ENCODE measurements at regions not wholly inside any gene's neighbourhood (a gene's known extent, or its start where the extent isn't known, plus 50 kb on each side); places are given as distances from the start of the nearest gene placed in this dataset.
"Not testable (repeated sequence)": the region's sequence is repeated elsewhere in the genome, so short reads cannot be mapped to it uniquely, and the experiment has no call there.

DNA sequence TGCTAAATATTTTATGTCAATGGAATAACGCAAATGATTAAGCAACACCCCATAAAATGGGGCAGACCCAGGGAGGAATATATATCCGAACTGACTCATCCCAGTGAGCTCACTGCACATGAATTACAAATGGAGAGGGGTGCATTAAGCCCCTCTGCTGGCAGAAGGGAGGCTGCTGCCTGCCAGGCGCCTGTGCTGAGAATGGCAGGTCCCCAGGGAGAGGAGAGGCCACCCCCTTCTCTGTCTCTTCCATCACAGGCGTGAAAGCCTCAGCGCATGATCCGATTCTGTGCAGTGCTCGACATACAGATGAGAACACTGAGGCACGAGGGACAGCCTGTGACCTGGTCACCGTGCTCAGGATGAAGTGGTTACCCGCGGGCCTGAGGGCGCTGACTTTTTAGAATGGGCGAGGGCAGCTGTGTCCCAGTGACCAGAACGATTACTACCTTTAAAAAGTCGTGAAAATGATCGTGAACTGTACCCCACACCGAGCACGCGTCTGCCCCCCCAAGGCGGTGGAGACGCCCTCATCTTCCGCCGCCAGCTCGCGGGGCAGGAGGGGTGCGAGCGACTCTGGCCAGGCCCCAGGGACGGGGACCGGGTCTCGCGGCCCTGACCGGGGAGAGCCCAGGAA lies 229.7 kb upstream of the FRG2C start:
- not testable (repeated sequence) for TF ChIP-seq CTCF, POLR2A (IDR thresholded peaks at IDR 0.05)

Data from esophagus squamous epithelium (tissue), 4 donors.